ENCODE measurements at regions not wholly inside any gene's neighbourhood (a gene's known extent, or its start where the extent isn't known, plus 50 kb on each side); places are given as distances from the start of the nearest gene placed in this dataset.

- Histone ChIP-seq H3K36me3 (ENCODE audit: control insufficient read depth in 4 of 4, insufficient read depth in 4 of 4, low read length in 3 of 4) (peaks cover 0 to 4% (median 0%) of the 10 kb centered on the region in 4 experiments), H3K27me3 (replicated peaks in 2 of 5; ENCODE audit: control insufficient read depth in 4 of 5, insufficient read depth in 5 of 5, low read length in 4 of 5) (no peaks in the 10 kb centered on the region), H3K9me3 (ENCODE audit: control extremely low read depth in 1 of 5, control insufficient read depth in 4 of 5, insufficient read depth in 2 of 5, low read depth in 1 of 5, low read length in 4 of 5) (no peaks in the 10 kb centered on the region), H3K4me1 (ENCODE audit: control extremely low read depth in 1 of 4, control insufficient read depth in 4 of 4, insufficient read depth in 4 of 4, low read length in 3 of 4) (peaks cover 0 to 4% (median under 1%) of the 10 kb centered on the region in 4 experiments), H3K27ac (ENCODE audit: insufficient read depth in 1 of 2, low read depth in 1 of 2, low read length in 2 of 2, poor library complexity in 1 of 2, severe bottlenecking in 2 of 2) (no peak overlapping the region), H3K4me3 (ENCODE audit: control insufficient read depth in 1 of 7, extremely low read depth in 1 of 7, insufficient read depth in 4 of 7, low read depth in 2 of 7, low read length in 6 of 7) (no peak overlapping the region)
- CTCF ChIA-PET = no interaction called here
- DNase-seq = no peak
- 97% methylated on average over 5 of the region's 6 CpGs for WGBS (ENCODE audit: insufficient coverage)
- POLR2A ChIA-PET = no interaction called here
Observed at GRCh38 chr12:62021808-62022207, 238.4 kb upstream of the USP15 start.

DNA sequence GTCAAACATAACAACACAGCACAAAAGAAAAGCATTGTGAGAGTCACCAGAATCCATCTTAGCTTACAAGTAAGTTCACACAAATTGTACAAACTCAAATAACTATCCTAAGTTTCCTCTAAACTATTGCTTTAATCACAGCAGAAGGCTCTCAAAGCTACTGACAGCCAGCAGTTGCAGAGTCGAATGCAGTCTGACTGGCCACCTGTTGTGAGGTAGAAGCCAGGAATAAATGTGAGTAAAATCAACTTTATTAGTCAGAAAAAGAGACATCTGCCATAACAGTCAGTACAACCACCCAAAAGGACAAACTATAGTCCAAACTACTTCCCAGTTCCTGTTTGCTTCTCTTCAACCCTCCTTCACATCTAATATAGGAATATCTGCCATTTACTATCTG lies 231.7 kb upstream of the USP15 start:
- Histone ChIP-seq H3K36me3 (ENCODE audit: control insufficient read depth in 4 of 4, insufficient read depth in 4 of 4, low read length in 3 of 4) (no peaks in the 10 kb centered on the region), H3K4me1 (ENCODE audit: control extremely low read depth in 1 of 4, control insufficient read depth in 4 of 4, insufficient read depth in 4 of 4, low read length in 3 of 4) (peaks cover 0 to 12% (median 4%) of the 10 kb centered on the region in 4 experiments), H3K4me3 (ENCODE audit: control insufficient read depth in 1 of 7, extremely low read depth in 1 of 7, insufficient read depth in 4 of 7, low read depth in 2 of 7, low read length in 6 of 7) (no peak overlapping the region), H3K27me3 (replicated peaks in 2 of 5; ENCODE audit: control insufficient read depth in 4 of 5, insufficient read depth in 5 of 5, low read length in 4 of 5) (no peaks in the 10 kb centered on the region), H3K9me3 (ENCODE audit: control extremely low read depth in 1 of 5, control insufficient read depth in 4 of 5, insufficient read depth in 2 of 5, low read depth in 1 of 5, low read length in 4 of 5) (no peaks in the 10 kb centered on the region), H3K27ac (ENCODE audit: insufficient read depth in 1 of 2, low read depth in 1 of 2, low read length in 2 of 2, poor library complexity in 1 of 2, severe bottlenecking in 2 of 2) (no peak overlapping the region)
- ChIA-PET CTCF (interaction anchor here (1.6 kb wide), 1 partner anchor 24 kb away, joined by 4 read pairs; no protein-coding TSS in a partner anchor), POLR2A (interaction anchor here (0.6 kb wide), 1 partner anchor 1470 kb away, joined by 4 read pairs; no protein-coding TSS in a partner anchor)
- DNase-seq = peak in 1 of 3 donors; percentile 21
- no CpG with 5 or more reads among the region's 1 CpG for WGBS (ENCODE audit: insufficient coverage)

DNA sequence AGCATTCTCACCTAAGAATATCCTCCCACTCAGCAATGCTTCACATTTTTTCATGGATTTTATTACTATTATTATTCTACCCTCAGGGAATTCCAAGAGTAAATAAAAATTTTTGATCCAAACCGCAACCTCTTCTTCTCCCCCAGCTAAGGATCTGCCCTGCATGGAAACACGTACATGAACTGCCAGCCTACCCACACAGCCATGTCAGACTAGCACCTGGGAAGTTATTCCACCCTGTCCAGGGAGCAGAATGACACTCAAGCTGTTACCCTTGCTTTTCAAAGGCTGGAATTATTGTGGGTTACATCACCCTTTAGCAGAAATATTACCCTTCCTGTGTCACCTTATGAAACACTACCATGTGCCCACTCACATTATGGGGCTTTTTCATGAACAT lies 227.3 kb upstream of the USP15 start:
- ChIA-PET CTCF (interaction anchor here (1.6 kb wide), 1 partner anchor 38 kb away, joined by 3 read pairs; no protein-coding TSS in a partner anchor), POLR2A (no interaction called here)
- no peaks in the 10 kb centered on the region for H3K27me3 ChIP-seq (replicated peaks in 2 of 5; ENCODE audit: control insufficient read depth in 4 of 5, insufficient read depth in 5 of 5, low read length in 4 of 5)
- no peak for DNase-seq
- no peaks in the 10 kb centered on the region for H3K9me3 ChIP-seq (ENCODE audit: control extremely low read depth in 1 of 5, control insufficient read depth in 4 of 5, insufficient read depth in 2 of 5, low read depth in 1 of 5, low read length in 4 of 5)
- no peak overlapping the region for H3K27ac ChIP-seq (ENCODE audit: insufficient read depth in 1 of 2, low read depth in 1 of 2, low read length in 2 of 2, poor library complexity in 1 of 2, severe bottlenecking in 2 of 2)
- peaks cover 0 to 20% (median 5%) of the 10 kb centered on the region in 4 experiments for H3K4me1 ChIP-seq (ENCODE audit: control extremely low read depth in 1 of 4, control insufficient read depth in 4 of 4, insufficient read depth in 4 of 4, low read length in 3 of 4)
- WGBS (ENCODE audit: insufficient coverage) = 95% methylated on average over 2 of the region's 2 CpGs
- H3K36me3 ChIP-seq (ENCODE audit: control insufficient read depth in 4 of 4, insufficient read depth in 4 of 4, low read length in 3 of 4) = no peaks in the 10 kb centered on the region
- H3K4me3 ChIP-seq (ENCODE audit: control insufficient read depth in 1 of 7, extremely low read depth in 1 of 7, insufficient read depth in 4 of 7, low read depth in 2 of 7, low read length in 6 of 7) = no peak overlapping the region

DNA sequence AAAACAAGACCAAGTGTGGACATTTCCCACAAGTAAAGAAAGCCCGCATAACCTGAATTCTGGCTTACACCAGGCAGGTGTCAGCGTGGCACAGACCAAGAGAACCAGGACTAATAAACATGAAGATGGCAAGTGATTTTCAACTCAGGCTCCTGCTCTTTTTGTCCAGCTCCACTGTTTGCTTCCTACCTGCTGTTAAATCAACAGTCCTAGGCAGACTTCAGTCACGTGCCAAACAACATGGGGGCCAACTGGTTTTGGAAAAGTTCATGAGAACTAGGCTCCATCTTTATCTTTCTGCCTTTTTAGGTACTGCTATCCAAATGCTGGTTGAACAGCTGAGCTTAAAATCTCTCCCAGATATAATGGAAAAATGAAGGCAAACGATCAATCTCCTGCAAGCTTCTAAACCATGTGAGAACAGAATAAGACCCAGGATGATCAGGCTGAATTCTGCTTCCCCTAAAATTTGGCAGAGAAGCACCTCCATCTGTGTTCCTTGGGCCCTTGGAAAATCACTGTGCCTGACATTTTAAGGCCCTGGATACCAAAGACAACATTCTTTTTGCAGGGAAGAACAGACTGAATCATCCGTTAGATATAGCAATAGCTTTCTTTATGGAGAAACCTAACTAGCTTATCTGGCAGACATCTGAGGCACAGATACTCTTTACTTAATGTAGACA lies 215.6 kb upstream of the USP15 start:
- peaks cover 0 to 2% (median 0%) of the 10 kb centered on the region in 4 experiments for H3K4me1 ChIP-seq (ENCODE audit: control extremely low read depth in 1 of 4, control insufficient read depth in 4 of 4, insufficient read depth in 4 of 4, low read length in 3 of 4)
- DNase-seq = no peak
- no peak overlapping the region for H3K4me3 ChIP-seq (ENCODE audit: control insufficient read depth in 1 of 7, extremely low read depth in 1 of 7, insufficient read depth in 4 of 7, low read depth in 2 of 7, low read length in 6 of 7)
- CTCF ChIA-PET = interaction anchor here (0.6 to 1.5 kb wide), 2 partner anchors 10 to 1737 kb away, joined by 3 read pairs; no protein-coding TSS in a partner anchor
- 93% methylated on average over 5 of the region's 5 CpGs for WGBS (ENCODE audit: insufficient coverage)
- H3K27ac ChIP-seq (ENCODE audit: insufficient read depth in 1 of 2, low read depth in 1 of 2, low read length in 2 of 2, poor library complexity in 1 of 2, severe bottlenecking in 2 of 2) = no peak overlapping the region
- POLR2A ChIA-PET = no interaction called here
- H3K36me3 ChIP-seq (ENCODE audit: control insufficient read depth in 4 of 4, insufficient read depth in 4 of 4, low read length in 3 of 4) = no peaks in the 10 kb centered on the region
- no peaks in the 10 kb centered on the region for H3K27me3 ChIP-seq (replicated peaks in 2 of 5; ENCODE audit: control insufficient read depth in 4 of 5, insufficient read depth in 5 of 5, low read length in 4 of 5)
- H3K9me3 ChIP-seq (ENCODE audit: control extremely low read depth in 1 of 5, control insufficient read depth in 4 of 5, insufficient read depth in 2 of 5, low read depth in 1 of 5, low read length in 4 of 5) = peaks cover 0 to 5% (median 3%) of the 10 kb centered on the region in 5 experiments

- CTCF ChIA-PET = interaction anchor here (1.5 kb wide), 1 partner anchor 10 kb away, joined by 3 read pairs; no protein-coding TSS in a partner anchor
- 83% methylated on average over 1 of the region's 2 CpGs for whole genome bisulfite sequencing (ENCODE audit: insufficient coverage)
- Histone ChIP-seq H3K4me3 (ENCODE audit: control insufficient read depth in 1 of 7, extremely low read depth in 1 of 7, insufficient read depth in 4 of 7, low read depth in 2 of 7, low read length in 6 of 7) (no peak overlapping the region), H3K4me1 (ENCODE audit: control extremely low read depth in 1 of 4, control insufficient read depth in 4 of 4, insufficient read depth in 4 of 4, low read length in 3 of 4) (peaks cover 0 to 2% (median 0%) of the 10 kb centered on the region in 4 experiments), H3K27me3 (replicated peaks in 2 of 5; ENCODE audit: control insufficient read depth in 4 of 5, insufficient read depth in 5 of 5, low read length in 4 of 5) (no peaks in the 10 kb centered on the region), H3K36me3 (ENCODE audit: control insufficient read depth in 4 of 4, insufficient read depth in 4 of 4, low read length in 3 of 4) (no peaks in the 10 kb centered on the region), H3K27ac (ENCODE audit: insufficient read depth in 1 of 2, low read depth in 1 of 2, low read length in 2 of 2, poor library complexity in 1 of 2, severe bottlenecking in 2 of 2) (no peak overlapping the region), H3K9me3 (ENCODE audit: control extremely low read depth in 1 of 5, control insufficient read depth in 4 of 5, insufficient read depth in 2 of 5, low read depth in 1 of 5, low read length in 4 of 5) (peaks cover 0 to 4% (median 3%) of the 10 kb centered on the region in 5 experiments)
- POLR2A ChIA-PET = no interaction called here
- DNase-seq = no peak
Observed at GRCh38 chr12:62045211-62045610, 215.0 kb upstream of the USP15 start.

DNA sequence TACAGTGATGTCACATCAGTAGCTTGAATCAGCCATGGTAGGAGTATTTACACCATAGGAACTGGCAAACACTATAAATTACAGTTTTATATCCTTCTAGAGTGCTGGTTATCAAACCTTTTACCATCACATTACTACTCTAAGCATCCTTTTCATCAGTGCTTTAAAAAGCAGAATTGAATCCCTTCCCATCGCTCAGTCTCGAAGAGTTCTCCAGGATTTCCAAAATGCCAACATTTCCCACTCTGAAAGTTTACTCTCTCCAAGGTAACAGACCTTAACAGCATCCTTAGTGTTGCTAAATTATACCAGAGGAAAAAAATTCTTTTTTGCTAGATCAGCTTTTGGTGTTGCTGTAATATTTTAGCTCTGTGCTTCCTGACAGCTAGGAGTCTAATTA lies 209.4 kb upstream of the USP15 start:
- ChIA-PET POLR2A (no interaction called here), CTCF (interaction anchor here (0.8 kb wide), 1 partner anchor 11 kb away, joined by 4 read pairs; no protein-coding TSS in a partner anchor)
- no peaks in the 10 kb centered on the region for H3K9me3 ChIP-seq (ENCODE audit: control extremely low read depth in 1 of 5, control insufficient read depth in 4 of 5, insufficient read depth in 2 of 5, low read depth in 1 of 5, low read length in 4 of 5)
- 100% methylated on average over 2 of the region's 2 CpGs for WGBS (ENCODE audit: insufficient coverage)
- no peak overlapping the region for H3K27ac ChIP-seq (ENCODE audit: insufficient read depth in 1 of 2, low read depth in 1 of 2, low read length in 2 of 2, poor library complexity in 1 of 2, severe bottlenecking in 2 of 2)
- H3K36me3 ChIP-seq (ENCODE audit: control insufficient read depth in 4 of 4, insufficient read depth in 4 of 4, low read length in 3 of 4) = no peaks in the 10 kb centered on the region
- H3K27me3 ChIP-seq (replicated peaks in 2 of 5; ENCODE audit: control insufficient read depth in 4 of 5, insufficient read depth in 5 of 5, low read length in 4 of 5) = no peaks in the 10 kb centered on the region
- DNase-seq = no peak
- H3K4me3 ChIP-seq (ENCODE audit: control insufficient read depth in 1 of 7, extremely low read depth in 1 of 7, insufficient read depth in 4 of 7, low read depth in 2 of 7, low read length in 6 of 7) = no peak overlapping the region
- H3K4me1 ChIP-seq (ENCODE audit: control extremely low read depth in 1 of 4, control insufficient read depth in 4 of 4, insufficient read depth in 4 of 4, low read length in 3 of 4) = no peaks in the 10 kb centered on the region

DNA sequence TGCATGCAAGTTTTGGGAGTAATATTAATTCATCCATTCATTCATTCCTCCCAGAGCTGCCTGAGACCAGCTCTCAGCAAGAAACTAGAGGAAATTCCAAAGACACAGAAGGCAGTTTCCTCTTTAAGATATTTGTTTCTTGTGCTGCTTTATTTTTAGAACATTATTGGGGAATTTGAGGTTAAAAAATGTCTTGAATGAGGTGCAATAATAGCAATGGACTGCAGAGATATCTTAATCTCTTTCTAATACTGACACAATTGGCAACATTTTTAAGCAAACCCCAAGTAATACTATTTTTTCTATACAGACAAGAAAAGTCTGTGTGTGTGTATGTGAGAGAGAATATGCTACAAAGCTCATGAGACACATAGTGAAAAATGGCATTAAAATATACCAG lies 190.2 kb upstream of the USP15 start:
- CTCF ChIA-PET = interaction anchor here (0.6 to 1.0 kb wide), 2 partner anchors 16 to 353 kb away, joined by 3 to 4 read pairs; no protein-coding TSS in a partner anchor
- Histone ChIP-seq H3K36me3 (ENCODE audit: control insufficient read depth in 4 of 4, insufficient read depth in 4 of 4, low read length in 3 of 4) (no peaks in the 10 kb centered on the region), H3K9me3 (ENCODE audit: control extremely low read depth in 1 of 5, control insufficient read depth in 4 of 5, insufficient read depth in 2 of 5, low read depth in 1 of 5, low read length in 4 of 5) (peaks cover 0 to under 1% (median 0%) of the 10 kb centered on the region in 5 experiments), H3K27ac (ENCODE audit: insufficient read depth in 1 of 2, low read depth in 1 of 2, low read length in 2 of 2, poor library complexity in 1 of 2, severe bottlenecking in 2 of 2) (no peak overlapping the region), H3K4me1 (ENCODE audit: control extremely low read depth in 1 of 4, control insufficient read depth in 4 of 4, insufficient read depth in 4 of 4, low read length in 3 of 4) (peaks cover 0 to 19% (median 5%) of the 10 kb centered on the region in 4 experiments), H3K27me3 (replicated peaks in 2 of 5; ENCODE audit: control insufficient read depth in 4 of 5, insufficient read depth in 5 of 5, low read length in 4 of 5) (no peaks in the 10 kb centered on the region), H3K4me3 (ENCODE audit: control insufficient read depth in 1 of 7, extremely low read depth in 1 of 7, insufficient read depth in 4 of 7, low read depth in 2 of 7, low read length in 6 of 7) (no peak overlapping the region)
- no peak for DNase-seq
- POLR2A ChIA-PET = no interaction called here

Data from common myeloid progenitor, CD34-positive (primary cell).